Ovary (tissue), 3 donors: ENCODE measurements at regions not wholly inside any gene's neighbourhood (a gene's known extent, or its start where the extent isn't known, plus 50 kb on each side); places are given as distances from the start of the nearest gene placed in this dataset.

Source experiments
- CTCF ChIP-seq, 3 donors: fragments of 450-650 bp in 2 of 3; fragments of 200-600 bp in 1 of 3; IDR thresholded peaks; one replicate each; pipeline versions ENCODE4 v1.5.1 to v1.8.0; 2016 to 2022; ENCODE audit warnings: antibody characterized with exemption in 3 of 3, mild to moderate bottlenecking in 1 of 3
- POLR2A ChIP-seq: fragments of 450-650 bp; IDR thresholded peaks from one replicate; pipeline ENCODE4 v1.6.1; 2017; ENCODE audit warnings: antibody characterized with exemption, mild to moderate bottlenecking, moderate library complexity
- donor health status: DM: no; HTN: no; CAD: no.

GRCh38 chr6:3615391-3616380 lies 135.8 kb downstream of the PXDC1 start:
- TF ChIP-seq CTCF (IDR thresholded peaks at IDR 0.05) (no peak), POLR2A (no peak)
